ENCODE measurements at regions not wholly inside any gene's neighbourhood (a gene's known extent, or its start where the extent isn't known, plus 50 kb on each side); places are given as distances from the start of the nearest gene placed in this dataset.

GRCh38 chr14:40986655-40987054, 620.0 kb upstream of the LRFN5 start (continued):
- TF ChIP-seq ZNF302 (CRISPR knock-in tag; IDR thresholded peaks at IDR 0.05) (no peak), TFCP2L1 (CRISPR knock-in tag; IDR thresholded peaks at IDR 0.05) (no peak)

- no peaks in the 10 kb centered on the region for H3K4me1 ChIP-seq
- WGBS (ENCODE audit: missing lambda C conversion rate) = 11% methylated on average over 4 of the region's 4 CpGs
- ChIA-PET POLR2A (no interaction called here), CTCF (no interaction called here)
- H3K9me3 ChIP-seq = no peaks in the 10 kb centered on the region
- TF ChIP-seq CEBPB (IDR thresholded peaks at IDR 0.05) = peak in 1 of 2 experiments; percentile 31; a peak in 1 of 4 replicates
- TF ChIP-seq PBX3 (IDR thresholded peaks at IDR 0.05) = no peak
- no peak for DNase-seq (ENCODE audit: low read depth in 1 of 2, low spot score in 1 of 2)
- H3K27ac ChIP-seq = no peak overlapping the region
- no peak for FAIRE-seq
- no peak overlapping the region for H3K4me2 ChIP-seq
- no peak overlapping the region for H3K4me3 ChIP-seq
- no peak for ATAC-seq
These were observed 621.1 kb upstream of the LRFN5 start for GRCh38 chr14:40985584-40985983.

- ATAC-seq (no peak), FAIRE-seq (no peak), DNase-seq (ENCODE audit: low read depth in 1 of 2, low spot score in 1 of 2) (no peak)
- ChIA-PET POLR2A (no interaction called here), CTCF (no interaction called here)
- Histone ChIP-seq H3K4me2 (no peak overlapping the region), H3K27ac (no peak overlapping the region), H3K4me3 (no peak overlapping the region), H3K4me1 (no peaks in the 10 kb centered on the region), H3K9me3 (no peaks in the 10 kb centered on the region)
- TF ChIP-seq CEBPB (IDR thresholded peaks at IDR 0.05) (no peak), HOXA7 (CRISPR knock-in tag; IDR thresholded peaks at IDR 0.05) (no peak), PBX3 (IDR thresholded peaks at IDR 0.05) (no peak), BCL3 (IDR thresholded peaks at IDR 0.05) (no peak), MAZ (IDR thresholded peaks at IDR 0.05; ENCODE audit: borderline replicate concordance, low read depth, low read length) (no peak), ZSCAN20 (CRISPR knock-in tag; IDR thresholded peaks at IDR 0.05) (no peak), CHD2 (IDR thresholded peaks at IDR 0.05; ENCODE audit: low read length, partially characterized antibody) (no peak), HDAC2 (IDR thresholded peaks at IDR 0.05) (no peak), EP300 (IDR thresholded peaks at IDR 0.05) (no peak), E2F6 (IDR thresholded peaks at IDR 0.05; ENCODE audit: borderline replicate concordance, low read depth) (no peak), RFX5 (IDR thresholded peaks at IDR 0.05) (no peak), HMGXB4 (CRISPR knock-in tag; IDR thresholded peaks at IDR 0.05; ENCODE audit: borderline replicate concordance) (no peak), TFCP2L1 (CRISPR knock-in tag; IDR thresholded peaks at IDR 0.05) (no peak), EHF (CRISPR knock-in tag; IDR thresholded peaks at IDR 0.05) (no peak), MAFK (IDR thresholded peaks at IDR 0.05; ENCODE audit: partially characterized antibody) (no peak), CBX8 (IDR thresholded peaks at IDR 0.05) (no peak)
- 4% methylated on average over 3 of the region's 3 CpGs for WGBS (ENCODE audit: missing lambda C conversion rate)
These were observed 623.1 kb upstream of the LRFN5 start for GRCh38 chr14:40983604-40984003.

GRCh38 chr14:40981247-40981646, 625.4 kb upstream of the LRFN5 start:
- H3K4me2 ChIP-seq = no peak overlapping the region
- DNase-seq (ENCODE audit: low read depth in 1 of 2, low spot score in 1 of 2) (no peak), ATAC-seq (no peak), FAIRE-seq (no peak)
- no peak overlapping the region for H3K4me3 ChIP-seq
- ChIA-PET POLR2A (no interaction called here), CTCF (no interaction called here)
- WGBS (ENCODE audit: missing lambda C conversion rate) = 13% methylated on average over 3 of the region's 3 CpGs
- H3K27ac ChIP-seq = no peak overlapping the region
- no peaks in the 10 kb centered on the region for H3K4me1 ChIP-seq
- H3K9me3 ChIP-seq = no peaks in the 10 kb centered on the region
- TF ChIP-seq ZNF302 (CRISPR knock-in tag; IDR thresholded peaks at IDR 0.05) = no peak
- TF ChIP-seq FOXS1 (CRISPR knock-in tag; IDR thresholded peaks at IDR 0.05) = no peak
- TF ChIP-seq CHD4 (IDR thresholded peaks at IDR 0.05; ENCODE audit: borderline replicate concordance) = no peak
- TF ChIP-seq POLR2AphosphoS2 (conservative IDR thresholded peaks at IDR 0.05; ENCODE audit: low read length) = no peak
- TF ChIP-seq CHD2 (IDR thresholded peaks at IDR 0.05; ENCODE audit: low read length, partially characterized antibody) = no peak
- TF ChIP-seq HOXB13 (CRISPR knock-in tag; IDR thresholded peaks at IDR 0.05; ENCODE audit: low read depth) = no peak
- no peak for TF ChIP-seq ELK1 (IDR thresholded peaks at IDR 0.05; ENCODE audit: low read depth, low read length)
- no peak for TF ChIP-seq RAD21 (conservative IDR thresholded peaks at IDR 0.05 in 1 of 2, IDR thresholded peaks at IDR 0.05 in 1 of 2)
- no peak for TF ChIP-seq CTCF (IDR thresholded peaks at IDR 0.05)

Measured in A549 (cell line).